ENCODE measurements at regions not wholly inside any gene's neighbourhood (a gene's known extent, or its start where the extent isn't known, plus 50 kb on each side); places are given as distances from the start of the nearest gene placed in this dataset.

DNA sequence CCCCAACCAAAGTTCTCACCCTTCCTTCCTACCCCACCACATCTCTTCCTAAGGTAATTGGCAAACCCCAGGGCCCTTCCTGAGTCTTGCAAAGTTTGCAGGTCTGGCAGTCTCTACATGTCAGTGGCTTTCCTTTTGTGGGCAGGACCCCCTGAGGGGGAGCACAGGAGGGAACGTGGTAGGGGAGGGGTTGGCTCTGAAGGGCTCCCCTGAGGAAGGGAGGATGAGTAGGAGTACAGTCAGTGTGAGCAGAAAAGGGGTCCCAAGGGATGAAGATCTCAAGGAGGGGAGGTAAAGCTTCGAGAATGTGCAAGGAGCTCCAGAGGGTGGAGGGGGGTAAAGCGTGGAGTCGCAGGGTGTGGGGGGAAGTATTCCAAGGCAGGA, 206.9 kb downstream of the RAB11FIP4 start:
- Histone ChIP-seq H3K36me3 (ENCODE audit: control insufficient read depth in 4 of 4, insufficient read depth in 3 of 4, low read depth in 1 of 4, low read length in 3 of 4) (peaks cover 0 to 2% (median under 1%) of the 10 kb centered on the region in 4 donors), H3K27ac (ENCODE audit: low read depth in 1 of 2, low read length in 2 of 2) (peak overlapping the region in 1 of 2 donors; percentile 14), H3K4me1 (ENCODE audit: control insufficient read depth in 4 of 4, insufficient read depth in 4 of 4, low read length in 3 of 4) (peaks cover 2 to 12% (median 8%) of the 10 kb centered on the region in 4 donors), H3K9me3 (ENCODE audit: control insufficient read depth in 4 of 4, low read length in 3 of 4) (no peaks in the 10 kb centered on the region), H3K4me3 (ENCODE audit: low read depth in 1 of 3, low read length in 3 of 3) (no peak overlapping the region), H3K9ac (ENCODE audit: low read depth in 1 of 2, low read length in 2 of 2) (no peak overlapping the region), H3K27me3 (ENCODE audit: control insufficient read depth in 4 of 4, insufficient read depth in 4 of 4, low read length in 3 of 4) (no peaks in the 10 kb centered on the region)
- 85% methylated on average over 4 of the region's 4 CpGs for WGBS
- TF ChIP-seq HNF4A (conservative IDR thresholded peaks at IDR 0.05), result no peak
- TF ChIP-seq HNF4G (IDR thresholded peaks at IDR 0.05), result no peak
- no peak for TF ChIP-seq JUND (IDR thresholded peaks at IDR 0.05)
- no peak for DNase-seq (ENCODE audit: low spot score)

DNA sequence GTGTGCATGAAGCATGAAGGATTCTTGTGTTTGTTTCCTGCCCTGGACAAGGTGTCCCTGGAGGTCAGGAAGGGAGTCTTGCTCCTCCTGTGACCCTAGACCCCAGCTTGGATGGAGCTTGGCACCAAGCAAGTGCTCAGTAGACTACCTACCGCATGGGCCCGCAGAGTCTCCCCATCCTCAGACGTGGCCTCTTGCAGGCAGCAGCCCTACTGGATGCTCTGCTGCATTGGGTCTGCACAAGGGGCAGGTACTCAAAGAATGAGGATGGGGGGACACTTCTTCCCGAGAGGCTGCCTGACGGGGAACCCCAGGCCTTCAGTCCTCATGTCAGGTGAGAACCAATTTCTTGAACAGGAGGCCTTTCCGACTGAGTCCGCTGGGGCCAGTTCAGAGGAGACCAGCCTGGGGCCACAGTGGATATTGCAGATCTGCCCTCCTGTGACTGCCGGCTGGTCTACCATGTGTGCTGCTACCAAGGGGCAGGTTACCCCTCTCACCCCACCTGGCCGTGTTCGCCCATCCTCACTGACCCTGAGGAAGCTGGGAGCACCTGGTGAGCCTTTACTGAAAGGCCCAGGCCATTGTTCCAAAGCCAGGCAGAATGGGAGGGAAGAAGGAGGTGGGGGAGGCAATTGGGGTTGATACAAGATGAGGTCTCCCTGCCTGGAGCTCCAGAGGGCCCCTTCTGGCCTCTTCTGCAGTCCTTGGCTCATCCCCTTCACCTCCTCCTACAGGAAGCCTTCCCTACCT, 206.3 kb downstream of the RAB11FIP4 start:
- H3K4me3 ChIP-seq (ENCODE audit: low read depth in 1 of 3, low read length in 3 of 3), result no peak overlapping the region
- peaks cover 0 to 4% (median under 1%) of the 10 kb centered on the region in 4 donors for H3K36me3 ChIP-seq (ENCODE audit: control insufficient read depth in 4 of 4, insufficient read depth in 3 of 4, low read depth in 1 of 4, low read length in 3 of 4)
- peaks cover 2 to 12% (median 8%) of the 10 kb centered on the region in 4 donors for H3K4me1 ChIP-seq (ENCODE audit: control insufficient read depth in 4 of 4, insufficient read depth in 4 of 4, low read length in 3 of 4)
- DNase-seq (ENCODE audit: low spot score), result no peak
- H3K27me3 ChIP-seq (ENCODE audit: control insufficient read depth in 4 of 4, insufficient read depth in 4 of 4, low read length in 3 of 4), result no peaks in the 10 kb centered on the region
- no peak overlapping the region for H3K27ac ChIP-seq (ENCODE audit: low read depth in 1 of 2, low read length in 2 of 2)
- no peak overlapping the region for H3K9ac ChIP-seq (ENCODE audit: low read depth in 1 of 2, low read length in 2 of 2)
- H3K9me3 ChIP-seq (ENCODE audit: control insufficient read depth in 4 of 4, low read length in 3 of 4), result no peaks in the 10 kb centered on the region
- TF ChIP-seq TAF1 (conservative IDR thresholded peaks at IDR 0.05), result no peak
- no peak for TF ChIP-seq JUND (IDR thresholded peaks at IDR 0.05)
- no peak for TF ChIP-seq EGR1 (IDR thresholded peaks at IDR 0.05; ENCODE audit: low read depth in 2 of 2)
- no peak for TF ChIP-seq YY1 (IDR thresholded peaks at IDR 0.05)
- TF ChIP-seq SP1 (IDR thresholded peaks at IDR 0.05), result no peak
- no peak for TF ChIP-seq ATF3 (IDR thresholded peaks at IDR 0.05)
- 97% methylated on average over 10 of the region's 10 CpGs for WGBS

GRCh38 chr17:31596382-31597323, 205.2 kb downstream of the RAB11FIP4 start:
- no peak for DNase-seq (ENCODE audit: low spot score)
- no peak overlapping the region for H3K9ac ChIP-seq (ENCODE audit: low read depth in 1 of 2, low read length in 2 of 2)
- WGBS, result 77% methylated on average over 16 of the region's 16 CpGs

More at GRCh38 chr17:31596382-31597323, 205.2 kb downstream of the RAB11FIP4 start:
- TF ChIP-seq GABPA (IDR thresholded peaks at IDR 0.05 in 1 of 2, conservative IDR thresholded peaks at IDR 0.05 in 1 of 2) (no peak), FOXA1 (IDR thresholded peaks at IDR 0.05) (no peak), RAD21 (IDR thresholded peaks at IDR 0.05) (peak in 1 of 2 donors; percentile 31), MAX (IDR thresholded peaks at IDR 0.05) (no peak), SP1 (IDR thresholded peaks at IDR 0.05) (no peak), TAF1 (conservative IDR thresholded peaks at IDR 0.05) (no peak), NR2F2 (IDR thresholded peaks at IDR 0.05) (no peak)
- TF ChIP-seq, protein P1, sequence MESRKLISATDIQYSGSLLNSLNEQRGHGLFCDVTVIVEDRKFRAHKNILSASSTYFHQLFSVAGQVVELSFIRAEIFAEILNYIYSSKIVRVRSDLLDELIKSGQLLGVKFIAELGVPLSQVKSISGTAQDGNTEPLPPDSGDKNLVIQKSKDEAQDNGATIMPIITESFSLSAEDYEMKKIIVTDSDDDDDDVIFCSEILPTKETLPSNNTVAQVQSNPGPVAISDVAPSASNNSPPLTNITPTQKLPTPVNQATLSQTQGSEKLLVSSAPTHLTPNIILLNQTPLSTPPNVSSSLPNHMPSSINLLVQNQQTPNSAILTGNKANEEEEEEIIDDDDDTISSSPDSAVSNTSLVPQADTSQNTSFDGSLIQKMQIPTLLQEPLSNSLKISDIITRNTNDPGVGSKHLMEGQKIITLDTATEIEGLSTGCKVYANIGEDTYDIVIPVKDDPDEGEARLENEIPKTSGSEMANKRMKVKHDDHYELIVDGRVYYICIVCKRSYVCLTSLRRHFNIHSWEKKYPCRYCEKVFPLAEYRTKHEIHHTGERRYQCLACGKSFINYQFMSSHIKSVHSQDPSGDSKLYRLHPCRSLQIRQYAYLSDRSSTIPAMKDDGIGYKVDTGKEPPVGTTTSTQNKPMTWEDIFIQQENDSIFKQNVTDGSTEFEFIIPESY (IDR thresholded peaks at IDR 0.05), result no peak
- Histone ChIP-seq H3K4me1 (ENCODE audit: control insufficient read depth in 4 of 4, insufficient read depth in 4 of 4, low read length in 3 of 4) (peaks cover 2 to 12% (median 8%) of the 10 kb centered on the region in 4 donors), H3K27ac (ENCODE audit: low read depth in 1 of 2, low read length in 2 of 2) (peak overlapping the region in 1 of 2 donors; percentile 12), H3K27me3 (ENCODE audit: control insufficient read depth in 4 of 4, insufficient read depth in 4 of 4, low read length in 3 of 4) (no peaks in the 10 kb centered on the region), H3K9me3 (ENCODE audit: control insufficient read depth in 4 of 4, low read length in 3 of 4) (no peaks in the 10 kb centered on the region), H3K36me3 (ENCODE audit: control insufficient read depth in 4 of 4, insufficient read depth in 3 of 4, low read depth in 1 of 4, low read length in 3 of 4) (peaks cover 0 to 11% (median under 1%) of the 10 kb centered on the region in 4 donors), H3K4me3 (ENCODE audit: low read depth in 1 of 3, low read length in 3 of 3) (no peak overlapping the region)

All from liver (tissue), 7 donors.